22Rv1 (cell line): ENCODE measurements at regions not wholly inside any gene's neighbourhood (a gene's known extent, or its start where the extent isn't known, plus 50 kb on each side); places are given as distances from the start of the nearest gene placed in this dataset.
A peak's percentile ranks its signal among the peaks of the same experiment; 100 is the strongest.

Source experiments
- H3K27ac ChIP-seq: fragments of 450-650 bp; 2 replicates; pipeline ENCODE4 v1.5.1; 2017
- ZFX ChIP-seq: fragments of 450-650 bp; IDR thresholded peaks from 2 replicates; pipeline ENCODE4 v1.6.1; 2017; ENCODE audit warnings: antibody characterized with exemption, borderline replicate concordance
- TF ChIP-seq, protein P1 (sequence below): fragments of 450-650 bp; IDR thresholded peaks from 2 replicates; pipeline ENCODE4 v1.5.1; 2017; ENCODE audit warnings: mild to moderate bottlenecking

DNA sequence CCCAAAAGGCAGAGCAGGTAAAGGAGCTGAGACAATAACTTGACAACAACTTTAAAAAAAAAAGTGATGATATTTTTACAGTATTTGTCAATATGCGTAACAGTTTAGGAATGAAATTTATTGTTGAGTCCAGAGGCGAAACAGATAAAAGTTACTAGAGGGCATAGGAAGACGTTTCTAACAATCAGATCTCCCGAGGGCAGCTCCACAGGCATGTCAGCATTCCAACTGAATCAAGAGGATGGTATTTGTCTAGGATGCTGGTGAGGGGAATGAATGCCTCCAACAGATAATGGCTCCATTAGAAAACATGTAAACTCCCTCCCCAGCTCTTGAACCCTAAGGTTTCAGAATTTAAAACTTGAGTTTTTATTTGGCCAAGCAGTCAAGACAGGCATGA, 733.9 kb upstream of the SORCS1 start:
- H3K27ac ChIP-seq: no peak overlapping the region
- TF ChIP-seq ZFX: no peak
- TF ChIP-seq, protein P1, sequence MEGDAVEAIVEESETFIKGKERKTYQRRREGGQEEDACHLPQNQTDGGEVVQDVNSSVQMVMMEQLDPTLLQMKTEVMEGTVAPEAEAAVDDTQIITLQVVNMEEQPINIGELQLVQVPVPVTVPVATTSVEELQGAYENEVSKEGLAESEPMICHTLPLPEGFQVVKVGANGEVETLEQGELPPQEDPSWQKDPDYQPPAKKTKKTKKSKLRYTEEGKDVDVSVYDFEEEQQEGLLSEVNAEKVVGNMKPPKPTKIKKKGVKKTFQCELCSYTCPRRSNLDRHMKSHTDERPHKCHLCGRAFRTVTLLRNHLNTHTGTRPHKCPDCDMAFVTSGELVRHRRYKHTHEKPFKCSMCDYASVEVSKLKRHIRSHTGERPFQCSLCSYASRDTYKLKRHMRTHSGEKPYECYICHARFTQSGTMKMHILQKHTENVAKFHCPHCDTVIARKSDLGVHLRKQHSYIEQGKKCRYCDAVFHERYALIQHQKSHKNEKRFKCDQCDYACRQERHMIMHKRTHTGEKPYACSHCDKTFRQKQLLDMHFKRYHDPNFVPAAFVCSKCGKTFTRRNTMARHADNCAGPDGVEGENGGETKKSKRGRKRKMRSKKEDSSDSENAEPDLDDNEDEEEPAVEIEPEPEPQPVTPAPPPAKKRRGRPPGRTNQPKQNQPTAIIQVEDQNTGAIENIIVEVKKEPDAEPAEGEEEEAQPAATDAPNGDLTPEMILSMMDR: no peak

DNA sequence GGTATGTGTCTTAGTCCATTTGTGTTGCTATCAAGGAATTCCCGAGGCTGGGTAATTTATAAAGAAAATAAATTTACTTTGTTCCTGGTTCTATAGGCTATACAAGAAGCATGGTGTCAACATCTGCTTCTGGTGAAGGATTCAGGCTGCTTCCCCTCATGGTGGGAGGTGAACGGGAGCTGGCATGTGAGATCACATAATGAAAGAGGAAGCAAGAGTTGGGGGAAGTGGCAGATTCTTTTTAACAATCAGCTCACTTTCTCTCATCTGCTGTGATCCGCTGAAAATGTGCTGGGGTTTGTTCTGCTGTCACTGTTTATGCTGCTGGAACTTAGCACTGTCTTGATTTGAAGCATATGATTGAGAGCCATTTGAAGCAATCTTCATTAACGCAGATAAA, 730.0 kb upstream of the SORCS1 start:
- H3K27ac ChIP-seq: no peak overlapping the region
- no peak for TF ChIP-seq ZFX
- TF ChIP-seq, protein P1: no peak

DNA sequence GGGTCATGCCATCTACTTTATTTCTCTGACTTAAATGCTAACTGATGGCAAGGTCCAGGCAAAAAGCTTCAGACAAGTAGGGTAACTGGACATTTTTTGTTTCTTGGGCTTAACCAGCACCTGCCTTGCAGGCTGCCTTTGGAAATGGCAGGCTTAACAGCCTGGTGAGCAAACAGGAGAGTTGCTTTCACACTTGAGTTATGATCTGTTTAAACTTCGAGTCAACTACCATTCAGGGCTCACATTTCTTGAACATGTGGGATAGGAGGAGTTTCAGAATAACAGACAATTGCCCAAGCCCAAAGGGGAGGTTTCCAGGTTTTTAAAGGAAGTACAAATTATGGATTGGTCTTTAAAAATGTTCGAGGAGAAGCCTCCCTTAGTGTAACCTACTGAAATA, 724.6 kb upstream of the SORCS1 start:
- H3K27ac ChIP-seq: no peak overlapping the region

DNA sequence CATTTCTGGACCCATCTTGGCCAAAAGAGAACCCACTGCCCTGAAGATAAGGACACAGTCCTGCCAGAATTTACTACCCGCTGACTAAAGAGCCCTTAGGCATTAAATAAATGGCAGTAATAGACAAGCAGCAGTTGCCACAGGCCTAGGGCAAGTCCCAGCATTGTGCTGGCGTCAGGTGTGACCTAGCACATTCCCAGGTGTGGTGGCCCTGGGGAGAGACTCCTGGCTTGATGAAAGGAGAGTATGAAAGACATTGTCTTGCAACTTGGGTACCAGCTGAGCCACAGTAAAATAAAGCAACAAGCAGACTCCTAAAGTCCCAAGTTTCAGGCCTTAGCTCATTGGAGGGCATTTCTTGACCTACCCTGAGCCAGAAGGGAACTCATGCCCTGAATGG, 715.7 kb upstream of the SORCS1 start:
- no peak overlapping the region for H3K27ac ChIP-seq
- TF ChIP-seq, protein P1: no peak
- TF ChIP-seq ZFX: no peak

More for the DNA sequence above, 724.6 kb upstream of the SORCS1 start:
- TF ChIP-seq, protein P1: no peak
- TF ChIP-seq ZFX: no peak

DNA sequence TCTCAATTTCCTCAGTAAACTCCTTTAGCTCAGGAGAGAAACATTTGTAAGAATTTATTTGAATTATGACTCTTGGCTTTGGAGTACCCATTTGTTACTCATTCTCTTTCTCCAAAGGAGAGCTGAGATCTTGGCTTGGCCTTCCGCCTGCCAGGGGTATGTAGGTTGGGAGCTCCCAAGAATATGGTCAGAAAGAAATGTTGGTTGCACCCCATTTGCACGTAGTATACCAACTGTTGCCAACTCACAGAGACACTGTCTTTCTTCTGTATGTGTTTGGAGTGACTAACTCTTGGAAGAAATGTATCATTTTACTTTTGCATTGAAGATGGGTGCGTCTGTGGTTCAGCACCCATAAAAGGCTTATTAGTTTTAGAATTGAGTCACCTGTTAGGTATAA, 708.5 kb upstream of the SORCS1 start:
- TF ChIP-seq, protein P1: no peak
- no peak overlapping the region for H3K27ac ChIP-seq

DNA sequence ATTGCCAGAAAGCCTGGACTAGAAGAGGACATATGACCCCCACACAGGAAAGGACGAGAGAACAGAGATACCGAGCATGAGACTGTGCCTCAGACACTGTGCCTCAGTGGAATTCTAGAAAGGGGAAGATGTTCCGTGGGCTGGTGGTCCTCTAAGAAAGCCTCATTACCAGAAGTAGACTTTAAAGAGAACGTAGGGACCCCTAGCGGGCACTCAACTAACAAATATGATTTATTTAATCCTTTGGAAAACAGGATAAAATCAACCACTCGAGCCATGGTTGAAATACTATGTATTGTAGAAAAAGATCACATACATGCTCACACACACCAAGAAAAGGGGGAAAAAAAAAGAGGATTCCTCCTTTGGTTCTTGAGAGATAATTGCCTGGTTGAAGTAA, 701.2 kb upstream of the SORCS1 start:
- no peak overlapping the region for H3K27ac ChIP-seq
- TF ChIP-seq, protein P1: peak; percentile 45
- TF ChIP-seq ZFX: no peak

DNA sequence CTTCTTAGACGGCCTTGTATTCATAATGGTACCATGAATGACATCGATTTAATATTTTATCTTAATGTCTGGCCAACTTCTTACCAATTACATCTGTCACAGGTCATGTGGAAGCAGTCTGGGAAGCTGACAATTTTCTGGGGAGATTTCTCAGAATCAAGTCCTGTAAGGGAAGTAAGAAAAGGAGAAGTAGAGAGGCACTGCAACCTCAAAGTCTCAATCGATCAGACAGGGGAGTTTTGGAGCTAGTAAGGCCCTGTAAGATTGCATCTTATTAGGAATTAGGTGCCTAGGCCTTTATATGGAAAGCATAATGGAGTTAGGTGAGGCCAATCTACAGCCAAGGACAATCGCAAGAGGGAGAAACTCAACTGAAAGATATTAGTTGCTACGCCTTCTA, 694.6 kb upstream of the SORCS1 start:
- no peak for TF ChIP-seq ZFX
- TF ChIP-seq, protein P1: no peak
- no peak overlapping the region for H3K27ac ChIP-seq
